Prostate gland (tissue), 2 donors: ENCODE measurements at regions not wholly inside any gene's neighbourhood (a gene's known extent, or its start where the extent isn't known, plus 50 kb on each side); places are given as distances from the start of the nearest gene placed in this dataset.

Source experiments
- DNase-seq: peaks from one replicate; pipeline ENCODE4 v3.0.0-alpha.2; 2019; ENCODE audit warnings: low spot score
- H3K27ac ChIP-seq, 2 donors: fragments of 200-600 bp; sonication (generic); 2 replicates each; pipeline ENCODE4 v1.5.1; 2017 to 2019
- H3K27me3 ChIP-seq: fragments of 200-600 bp; sonication (generic); replicated peaks from 2 replicates; pipeline ENCODE4 v1.5.1; 2019; ENCODE audit not compliant: insufficient read depth
- H3K36me3 ChIP-seq, 2 donors: fragments of 200-600 bp; sonication (generic); 1 replicate in 1 of 2; 2 replicates in 1 of 2; pipeline versions ENCODE4 v1.5.1 to v1.8.1; 2017 to 2019
- H3K4me1 ChIP-seq: fragments of 200-600 bp; sonication (generic); replicated peaks from 2 replicates; pipeline ENCODE4 v1.5.1; 2019
- H3K4me3 ChIP-seq, 2 donors: fragments of 200-600 bp; sonication (generic); 2 replicates each; pipeline ENCODE4 v1.5.1; 2017 to 2019
- H3K9me3 ChIP-seq: fragments of 200-600 bp; sonication (generic); 2 replicates; pipeline ENCODE4 v1.5.1; 2017
- POLR2A ChIP-seq: fragments of 450-650 bp; IDR thresholded peaks from one replicate; pipeline ENCODE4 v1.6.1; 2016; ENCODE audit warnings: antibody characterized with exemption, mild to moderate bottlenecking
- POLR2AphosphoS5 ChIP-seq: sonication (generic); formaldehyde crosslinking; IDR thresholded peaks from one replicate; pipeline ENCODE4 v1.6.1; 2017; ENCODE audit warnings: antibody characterized with exemption
- WGBS: methylation state at CpG from one replicate; pipeline ENCODE4 v1.1.5; 2018; 5-methylcytosine and 5-hydroxymethylcytosine counted together
- intact Hi-C: fragments of 100-400 bp; cut with DNase I; formaldehyde crosslinking; loops from one replicate; pipeline ENCODE4 v1.14.2; 2022
- TF ChIP-seq, protein P1 (sequence below), 4 experiments: fragments of 200-600 bp in 2 of 4; fragments of 450-650 bp in 2 of 4; sonication (generic) in 2 of 4; IDR thresholded peaks; 1 replicate in 3 of 4; 2 replicates in 1 of 4; pipeline ENCODE4 v1.5.1; 2016 to 2019; ENCODE audit warnings: antibody characterized with exemption in 4 of 4, mild to moderate bottlenecking in 2 of 4, moderate library complexity in 2 of 4

DNA sequence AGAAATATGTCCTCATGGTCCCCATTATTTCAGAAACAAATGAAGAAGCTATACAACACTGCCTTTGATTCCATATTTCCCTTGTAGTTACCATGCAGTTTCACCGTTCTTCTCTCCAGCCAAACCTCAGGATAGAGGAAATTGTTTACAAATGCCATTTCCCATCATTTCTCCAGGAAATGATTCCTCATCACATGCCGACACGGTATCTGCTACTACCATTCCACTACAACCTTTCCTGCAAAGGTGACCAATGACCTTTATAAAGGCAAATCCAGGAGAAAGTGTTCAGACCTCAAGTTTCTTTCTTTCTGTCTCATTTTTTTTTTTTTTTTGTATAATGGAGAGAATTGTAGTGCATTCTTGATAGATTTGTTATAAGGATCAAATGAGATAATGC lies 460.8 kb upstream of the CDH20 start:
- Histone ChIP-seq H3K27me3 (no peaks in the 10 kb centered on the region), H3K36me3 (no peaks in the 10 kb centered on the region), H3K9me3 (no peaks in the 10 kb centered on the region), H3K4me3 (no peak overlapping the region), H3K27ac (no peak overlapping the region), H3K4me1 (no peaks in the 10 kb centered on the region)
- 84% methylated on average over 3 of the region's 3 CpGs for WGBS
- intact Hi-C loops: no loop called here
- TF ChIP-seq, protein P1, sequence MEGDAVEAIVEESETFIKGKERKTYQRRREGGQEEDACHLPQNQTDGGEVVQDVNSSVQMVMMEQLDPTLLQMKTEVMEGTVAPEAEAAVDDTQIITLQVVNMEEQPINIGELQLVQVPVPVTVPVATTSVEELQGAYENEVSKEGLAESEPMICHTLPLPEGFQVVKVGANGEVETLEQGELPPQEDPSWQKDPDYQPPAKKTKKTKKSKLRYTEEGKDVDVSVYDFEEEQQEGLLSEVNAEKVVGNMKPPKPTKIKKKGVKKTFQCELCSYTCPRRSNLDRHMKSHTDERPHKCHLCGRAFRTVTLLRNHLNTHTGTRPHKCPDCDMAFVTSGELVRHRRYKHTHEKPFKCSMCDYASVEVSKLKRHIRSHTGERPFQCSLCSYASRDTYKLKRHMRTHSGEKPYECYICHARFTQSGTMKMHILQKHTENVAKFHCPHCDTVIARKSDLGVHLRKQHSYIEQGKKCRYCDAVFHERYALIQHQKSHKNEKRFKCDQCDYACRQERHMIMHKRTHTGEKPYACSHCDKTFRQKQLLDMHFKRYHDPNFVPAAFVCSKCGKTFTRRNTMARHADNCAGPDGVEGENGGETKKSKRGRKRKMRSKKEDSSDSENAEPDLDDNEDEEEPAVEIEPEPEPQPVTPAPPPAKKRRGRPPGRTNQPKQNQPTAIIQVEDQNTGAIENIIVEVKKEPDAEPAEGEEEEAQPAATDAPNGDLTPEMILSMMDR (IDR thresholded peaks at IDR 0.05): no peak
- TF ChIP-seq POLR2A (no peak), POLR2AphosphoS5 (no peak)
- DNase-seq: no peak

DNA sequence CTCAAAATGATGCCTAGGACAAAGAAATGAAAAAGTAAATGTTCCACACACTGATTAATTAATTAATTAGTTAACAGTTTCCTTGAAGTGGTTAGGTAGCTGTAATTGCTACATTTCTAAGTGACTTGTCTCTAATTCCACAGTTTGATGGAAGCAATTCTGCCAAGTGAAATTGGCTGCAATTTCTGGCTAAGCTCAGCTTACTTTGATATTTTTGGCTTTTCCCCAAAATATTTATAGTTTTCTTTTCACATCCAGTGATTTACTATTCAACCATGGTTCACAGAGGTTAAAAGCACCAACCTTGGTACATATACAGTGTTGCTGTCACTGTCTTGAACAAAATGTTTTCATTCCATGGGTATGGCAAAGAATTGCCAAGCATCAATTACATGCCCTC lies 459.5 kb upstream of the CDH20 start:
- Histone ChIP-seq H3K36me3 (no peaks in the 10 kb centered on the region), H3K4me1 (no peaks in the 10 kb centered on the region), H3K9me3 (no peaks in the 10 kb centered on the region), H3K27ac (no peak overlapping the region), H3K27me3 (no peaks in the 10 kb centered on the region), H3K4me3 (no peak overlapping the region)
- DNase-seq: no peak
- TF ChIP-seq POLR2A (no peak), POLR2AphosphoS5 (no peak)
- TF ChIP-seq, protein P1 (IDR thresholded peaks at IDR 0.05): no peak
- intact Hi-C loops: no loop called here

DNA sequence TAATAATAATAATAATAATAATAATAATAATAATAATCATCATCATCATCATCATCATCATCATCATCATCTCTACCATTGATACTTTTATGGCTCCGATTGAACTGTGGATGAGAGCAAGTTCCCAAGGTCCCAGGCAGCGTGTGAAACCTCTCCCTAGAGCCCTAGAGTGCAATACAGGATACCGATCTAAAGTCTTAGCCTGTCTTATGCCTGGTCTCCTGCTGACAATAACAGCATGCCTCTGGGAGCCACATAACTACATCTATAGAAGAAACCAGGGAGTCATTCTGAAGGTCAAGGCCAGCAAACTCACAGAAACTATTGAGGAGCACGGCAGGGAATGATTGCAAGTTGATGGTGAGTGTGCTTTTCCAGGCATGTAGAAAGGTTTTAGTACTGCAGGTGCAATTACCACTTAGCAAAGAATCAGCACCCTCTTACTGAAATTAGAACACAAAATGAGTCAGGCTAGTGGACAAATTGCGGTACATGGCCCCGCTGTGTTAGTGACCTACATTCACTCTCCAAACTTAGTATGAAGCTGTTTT lies 457.2 kb upstream of the CDH20 start:
- intact Hi-C loops: no loop called here
- H3K36me3 ChIP-seq: no peaks in the 10 kb centered on the region
- H3K9me3 ChIP-seq: no peaks in the 10 kb centered on the region
- TF ChIP-seq POLR2AphosphoS5 (no peak), POLR2A (no peak)
- TF ChIP-seq, protein P1 (IDR thresholded peaks at IDR 0.05): no peak
- no peak overlapping the region for H3K4me3 ChIP-seq
- no peak overlapping the region for H3K27ac ChIP-seq
- H3K27me3 ChIP-seq: no peaks in the 10 kb centered on the region
- DNase-seq: no peak
- H3K4me1 ChIP-seq: no peaks in the 10 kb centered on the region
- WGBS: 93% methylated on average over 6 of the region's 6 CpGs

DNA sequence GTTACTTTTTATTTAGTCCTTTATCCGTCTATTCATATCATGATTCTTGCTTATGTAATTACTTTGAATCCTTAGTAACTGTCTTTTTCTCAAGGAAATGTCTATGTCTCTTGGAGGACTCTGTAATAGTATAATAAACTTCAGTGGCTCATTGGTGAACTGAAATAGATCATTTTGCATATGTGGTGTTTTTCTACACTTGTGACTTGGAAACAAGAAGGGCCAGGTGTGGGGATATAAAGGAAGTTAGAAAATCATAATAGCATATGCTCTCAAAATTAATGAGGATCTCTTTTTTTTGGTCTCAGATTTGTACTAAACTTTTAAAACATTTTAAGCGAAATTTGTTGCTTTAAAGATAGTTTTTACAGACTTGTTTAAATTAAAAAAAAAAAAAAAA lies 453.0 kb upstream of the CDH20 start:
- TF ChIP-seq POLR2A: no peak
- no peak for TF ChIP-seq POLR2AphosphoS5
- no peaks in the 10 kb centered on the region for H3K27me3 ChIP-seq
- no peak overlapping the region for H3K27ac ChIP-seq
- WGBS: 91% methylated on average over 2 of the region's 2 CpGs
- intact Hi-C loops: no loop called here
- H3K9me3 ChIP-seq: no peaks in the 10 kb centered on the region
- no peak overlapping the region for H3K4me3 ChIP-seq
- no peak for DNase-seq
- H3K36me3 ChIP-seq: no peaks in the 10 kb centered on the region
- H3K4me1 ChIP-seq: no peaks in the 10 kb centered on the region

DNA sequence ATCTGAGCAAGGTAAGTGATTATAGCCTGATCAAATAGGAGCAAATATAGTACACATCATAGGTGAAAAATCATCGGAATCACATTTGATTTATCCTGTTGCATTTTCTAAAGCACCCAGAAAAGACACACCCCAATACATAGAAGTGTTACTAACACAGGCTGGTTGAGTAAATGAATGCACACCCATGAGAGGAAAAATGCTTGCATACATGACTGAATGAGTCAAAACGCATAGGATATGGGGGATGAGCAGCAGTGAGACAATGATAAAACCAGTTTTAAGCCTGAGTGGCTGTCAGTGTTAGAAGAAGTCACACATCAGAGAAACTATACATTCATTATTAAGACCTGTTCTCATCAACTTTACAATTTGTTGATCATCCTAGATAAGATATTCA lies 449.6 kb upstream of the CDH20 start:
- TF ChIP-seq, protein P1 (IDR thresholded peaks at IDR 0.05): no peak
- TF ChIP-seq POLR2A (no peak), POLR2AphosphoS5 (no peak)
- DNase-seq: no peak
- intact Hi-C loops: no loop called here
- Histone ChIP-seq H3K27ac (no peak overlapping the region), H3K36me3 (no peaks in the 10 kb centered on the region), H3K27me3 (no peaks in the 10 kb centered on the region), H3K4me3 (no peak overlapping the region), H3K4me1 (no peaks in the 10 kb centered on the region), H3K9me3 (no peaks in the 10 kb centered on the region)
- 91% methylated on average over 2 of the region's 2 CpGs for WGBS
